MM.1S (cell line): ENCODE measurements at regions not wholly inside any gene's neighbourhood (a gene's known extent, or its start where the extent isn't known, plus 50 kb on each side); places are given as distances from the start of the nearest gene placed in this dataset.

ENCODE experiments used
- DNase-seq: peaks from one replicate; pipeline ENCODE4 v3.0.0-alpha.2; 2015
- H2AFZ ChIP-seq: fragments of 300-600 bp; sonication (generic); 2 replicates; pipeline ENCODE4 v1.6.0; 2016; ENCODE audit warnings: antibody characterized with exemption, low read length
- H3F3A ChIP-seq: fragments of 300-600 bp; sonication (generic); 2 replicates; pipeline ENCODE4 v1.6.1; 2016; ENCODE audit warnings: mild to moderate bottlenecking, antibody characterized with exemption, low read length, moderate library complexity, mixed read lengths; ENCODE audit not compliant: insufficient read depth
- H3K27ac ChIP-seq: fragments of 300-600 bp; sonication (generic); 2 replicates; pipeline ENCODE4 v1.5.1; 2016; ENCODE audit warnings: mild to moderate bottlenecking, low read length
- H3K27me3 ChIP-seq: fragments of 300-600 bp; sonication (generic); replicated peaks from 2 replicates; pipeline ENCODE4 v1.6.0; 2016; ENCODE audit warnings: low read length; ENCODE audit not compliant: insufficient read depth
- H3K36me3 ChIP-seq: fragments of 300-600 bp; sonication (generic); replicated peaks from 2 replicates; pipeline ENCODE4 v1.6.1; 2016; ENCODE audit warnings: mild to moderate bottlenecking, low read length, mixed read lengths; ENCODE audit not compliant: insufficient read depth
- H3K4me1 ChIP-seq: fragments of 300-600 bp; sonication (generic); 2 replicates; pipeline ENCODE4 v1.6.1; 2016; ENCODE audit warnings: low read length, mixed read lengths
- H3K4me2 ChIP-seq: fragments of 300-600 bp; sonication (generic); 2 replicates; pipeline ENCODE4 v1.6.0; 2016; ENCODE audit warnings: low read depth, low read length
- H3K4me3 ChIP-seq: fragments of 300-600 bp; sonication (generic); 2 replicates; pipeline ENCODE4 v1.5.1; 2016; ENCODE audit warnings: low read length, mixed read lengths
- H3K79me2 ChIP-seq: fragments of 300-600 bp; sonication (generic); 2 replicates; pipeline ENCODE4 v1.6.1; 2016; ENCODE audit warnings: mixed run types, low read length, mixed read lengths
- H3K9ac ChIP-seq: fragments of 300-600 bp; sonication (generic); 2 replicates; pipeline ENCODE4 v1.6.1; 2016; ENCODE audit warnings: low read length, mixed read lengths
- H3K9me2 ChIP-seq: fragments of 300-600 bp; sonication (generic); replicated peaks from 2 replicates; pipeline ENCODE4 v1.6.1; 2016; ENCODE audit warnings: mild to moderate bottlenecking, low read length, mixed read lengths; ENCODE audit not compliant: insufficient read depth
- H3K9me3 ChIP-seq: fragments of 300-600 bp; sonication (generic); replicated peaks from 2 replicates; pipeline ENCODE4 v1.6.1; 2016; ENCODE audit warnings: mild to moderate bottlenecking, low read length, mixed read lengths; ENCODE audit not compliant: insufficient read depth
- H4K20me1 ChIP-seq: fragments of 300-600 bp; sonication (generic); 2 replicates; pipeline ENCODE4 v1.6.1; 2016; ENCODE audit warnings: mild to moderate bottlenecking, low read length, moderate library complexity, mixed read lengths; ENCODE audit not compliant: insufficient read depth
- CTCF ChIP-seq: fragments of 300-600 bp; sonication (generic); IDR thresholded peaks from 2 replicates; pipeline ENCODE4 v1.5.1; 2016; ENCODE audit warnings: antibody characterized with exemption, low read length, mixed read lengths
- EZH2 ChIP-seq: fragments of 300-600 bp; sonication (generic); optimal IDR thresholded peaks from 2 replicates; pipeline ENCODE3; 2017; ENCODE audit warnings: low read depth, mild to moderate bottlenecking, antibody characterized with exemption, low read length, mixed read lengths
- EZH2phosphoT487 ChIP-seq: fragments of 300-600 bp; sonication (generic); IDR thresholded peaks from 2 replicates; pipeline ENCODE4 v1.6.1; 2018; ENCODE audit warnings: antibody characterized with exemption, low read length

GRCh38 chr14:84234281-84234680, 1295.7 kb upstream of the FLRT2 start:
- Histone ChIP-seq H3K36me3 (no peaks in the 10 kb centered on the region), H3K27me3 (no peaks in the 10 kb centered on the region), H3K9me2 (no peaks in the 10 kb centered on the region), H3F3A (no peaks in the 10 kb centered on the region), H3K9me3 (no peaks in the 10 kb centered on the region), H3K4me2 (no peak overlapping the region), H2AFZ (no peak overlapping the region), H4K20me1 (no peaks in the 10 kb centered on the region), H3K4me3 (no peak overlapping the region), H3K79me2 (no peaks in the 10 kb centered on the region), H3K9ac (no peak overlapping the region), H3K27ac (no peak overlapping the region), H3K4me1 (no peaks in the 10 kb centered on the region)
- no peak for DNase-seq
- no peak for TF ChIP-seq EZH2
- no peak for TF ChIP-seq CTCF
- no peak for TF ChIP-seq EZH2phosphoT487

GRCh38 chr14:84236290-84236689, 1293.7 kb upstream of the FLRT2 start:
- H3F3A ChIP-seq, result no peaks in the 10 kb centered on the region
- no peak overlapping the region for H3K4me3 ChIP-seq
- no peak overlapping the region for H3K27ac ChIP-seq
- no peaks in the 10 kb centered on the region for H3K36me3 ChIP-seq
- H4K20me1 ChIP-seq, result no peaks in the 10 kb centered on the region
- TF ChIP-seq EZH2phosphoT487, result no peak
- no peak for TF ChIP-seq CTCF
- TF ChIP-seq EZH2, result no peak
- no peaks in the 10 kb centered on the region for H3K9me2 ChIP-seq
- no peaks in the 10 kb centered on the region for H3K27me3 ChIP-seq
- H3K9me3 ChIP-seq, result no peaks in the 10 kb centered on the region
- no peak for DNase-seq
- no peak overlapping the region for H3K4me2 ChIP-seq
- H3K79me2 ChIP-seq, result no peaks in the 10 kb centered on the region
- H3K4me1 ChIP-seq, result no peaks in the 10 kb centered on the region
- no peak overlapping the region for H2AFZ ChIP-seq
- H3K9ac ChIP-seq, result no peak overlapping the region

GRCh38 chr14:84237881-84238280, 1292.1 kb upstream of the FLRT2 start:
- DNase-seq, result no peak
- Histone ChIP-seq H3K9ac (no peak overlapping the region), H3K36me3 (no peaks in the 10 kb centered on the region), H3K4me3 (no peak overlapping the region), H3K27ac (no peak overlapping the region), H3K9me3 (no peaks in the 10 kb centered on the region), H3K9me2 (no peaks in the 10 kb centered on the region), H3K27me3 (no peaks in the 10 kb centered on the region), H3F3A (no peaks in the 10 kb centered on the region), H4K20me1 (no peaks in the 10 kb centered on the region), H3K4me1 (no peaks in the 10 kb centered on the region), H3K4me2 (no peak overlapping the region), H2AFZ (no peak overlapping the region), H3K79me2 (no peaks in the 10 kb centered on the region)
- TF ChIP-seq CTCF (no peak), EZH2 (no peak), EZH2phosphoT487 (no peak)
